Uterus (tissue), 3 donors: ENCODE measurements at regions not wholly inside any gene's neighbourhood (a gene's known extent, or its start where the extent isn't known, plus 50 kb on each side); places are given as distances from the start of the nearest gene placed in this dataset.

Experiments used
- DNase-seq, 2 donors: peaks; one replicate each; pipeline ENCODE4 v3.0.0-alpha.2; 2019 to 2020
- H3K27ac ChIP-seq, 2 donors: fragments of 200-600 bp; sonication (generic); 1 replicate in 1 of 2; 2 replicates in 1 of 2; pipeline ENCODE4 v1.5.1; 2016 to 2018
- H3K27me3 ChIP-seq, 2 donors: fragments of 200-600 bp; sonication (generic); one replicate each; pipeline ENCODE4 v1.5.1; 2018 to 2019; ENCODE audit warnings: control low read depth in 1 of 2
- H3K36me3 ChIP-seq, 2 donors: fragments of 200-600 bp; sonication (generic); one replicate each; pipeline ENCODE4 v1.5.1; 2019; ENCODE audit warnings: control low read depth in 1 of 2
- H3K4me1 ChIP-seq, 2 donors: fragments of 200-600 bp; sonication (generic); one replicate each; pipeline ENCODE4 v1.5.1; 2018 to 2019; ENCODE audit warnings: control low read depth in 1 of 2
- H3K4me3 ChIP-seq, 2 donors: fragments of 200-600 bp; sonication (generic); 1 replicate in 1 of 2; 2 replicates in 1 of 2; pipeline ENCODE4 v1.5.1; 2018 to 2019; ENCODE audit warnings: mild to moderate bottlenecking in 1 of 2
- H3K9me3 ChIP-seq, 2 donors: fragments of 200-600 bp; sonication (generic); one replicate each; pipeline ENCODE4 v1.5.1; 2019; ENCODE audit warnings: control low read depth in 1 of 2
- CTCF ChIP-seq, 4 experiments: fragments of 200-600 bp in 2 of 4; fragments of 450-650 bp in 2 of 4; sonication (generic) in 2 of 4; IDR thresholded peaks; one replicate each; pipeline ENCODE4 v1.5.1; 2016 to 2019; ENCODE audit warnings: antibody characterized with exemption in 4 of 4, mild to moderate bottlenecking in 2 of 4, moderate library complexity in 1 of 4
- POLR2A ChIP-seq, 2 donors: fragments of 450-650 bp; IDR thresholded peaks; one replicate each; pipeline ENCODE4 v1.6.1; 2016; ENCODE audit warnings: antibody characterized with exemption in 2 of 2, mild to moderate bottlenecking in 1 of 2, moderate library complexity in 1 of 2
- intact Hi-C: fragments of 100-400 bp; cut with DNase I; formaldehyde crosslinking; loops from one replicate; pipeline ENCODE4 v1.15.1; 2023; ENCODE audit warnings: low total_unique reads
- donor health status: DM: yes; HTN: yes; CAD: no.

- Histone ChIP-seq H3K4me1 (no peaks in the 10 kb centered on the region), H3K36me3 (no peaks in the 10 kb centered on the region), H3K4me3 (no peak overlapping the region), H3K27ac (no peak overlapping the region), H3K27me3 (no peaks in the 10 kb centered on the region), H3K9me3 (no peaks in the 10 kb centered on the region)
- intact Hi-C loops, result no loop called here
- no peak for TF ChIP-seq POLR2A (IDR thresholded peaks at IDR 0.05)
- no peak for TF ChIP-seq CTCF (IDR thresholded peaks at IDR 0.05)
- no peak for DNase-seq
Measured at GRCh38 chr10:8402576-8402975, 348.1 kb downstream of the GATA3 start.

GRCh38 chr10:8403711-8404371, 349.4 kb downstream of the GATA3 start:
- Histone ChIP-seq H3K4me1 (no peaks in the 10 kb centered on the region), H3K36me3 (no peaks in the 10 kb centered on the region), H3K27me3 (no peaks in the 10 kb centered on the region), H3K4me3 (no peak overlapping the region), H3K9me3 (no peaks in the 10 kb centered on the region), H3K27ac (no peak overlapping the region)
- no peak for TF ChIP-seq CTCF (IDR thresholded peaks at IDR 0.05)
- no peak for TF ChIP-seq POLR2A (IDR thresholded peaks at IDR 0.05)
- no peak for DNase-seq
- intact Hi-C loops, result no loop called here

- Histone ChIP-seq H3K36me3 (no peaks in the 10 kb centered on the region), H3K27ac (no peak overlapping the region), H3K9me3 (no peaks in the 10 kb centered on the region), H3K4me1 (no peaks in the 10 kb centered on the region), H3K4me3 (no peak overlapping the region), H3K27me3 (no peaks in the 10 kb centered on the region)
- TF ChIP-seq CTCF (IDR thresholded peaks at IDR 0.05), result no peak
- no peak for TF ChIP-seq POLR2A (IDR thresholded peaks at IDR 0.05)
- intact Hi-C loops, result no loop called here
- DNase-seq, result no peak
Measured at GRCh38 chr10:8404721-8405120, 350.2 kb downstream of the GATA3 start.

GRCh38 chr10:8405596-8405995, 351.1 kb downstream of the GATA3 start:
- intact Hi-C loops, result no loop called here
- DNase-seq, result no peak

More at GRCh38 chr10:8405596-8405995, 351.1 kb downstream of the GATA3 start:
- Histone ChIP-seq H3K4me1 (no peaks in the 10 kb centered on the region), H3K27me3 (no peaks in the 10 kb centered on the region), H3K27ac (no peak overlapping the region), H3K9me3 (no peaks in the 10 kb centered on the region), H3K4me3 (no peak overlapping the region), H3K36me3 (no peaks in the 10 kb centered on the region)
- TF ChIP-seq CTCF (IDR thresholded peaks at IDR 0.05) (no peak), POLR2A (IDR thresholded peaks at IDR 0.05) (no peak)
